Urothelium cell line (cell line): ENCODE measurements at regions not wholly inside any gene's neighbourhood (a gene's known extent, or its start where the extent isn't known, plus 50 kb on each side); places are given as distances from the start of the nearest gene placed in this dataset.
"Not testable (repeated sequence)": the region's sequence is repeated elsewhere in the genome, so short reads cannot be mapped to it uniquely, and the experiment has no call there.

Source experiments
- DNase-seq: peaks from one replicate; pipeline ENCODE4 v3.0.0; 2011; ENCODE audit warnings: low spot score, mixed read lengths
- FAIRE-seq: peaks from 2 replicates; lab custom pipeline; 2011; peaks lifted over from hg19 to GRCh38; lab: Jason Lieb, UNC

DNA sequence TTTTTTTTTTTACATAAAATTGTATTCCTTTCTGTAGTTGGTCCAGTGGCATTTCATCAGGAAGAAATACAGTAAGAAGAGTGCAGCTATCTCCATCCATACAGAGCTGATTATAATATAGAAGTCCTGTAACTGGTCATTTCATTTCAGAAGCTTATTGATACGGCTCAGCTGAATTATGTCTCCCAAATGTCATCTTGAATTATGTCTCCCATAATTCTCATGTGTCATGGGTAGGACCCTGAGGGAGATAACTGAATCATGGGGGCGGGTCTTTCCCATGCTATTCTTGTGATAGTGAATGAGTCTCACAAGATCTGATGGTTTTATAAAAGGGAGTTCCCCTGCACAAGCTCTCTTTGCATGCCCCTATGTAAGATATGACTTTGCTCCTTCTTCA, 492.9 kb downstream of the CHSY3 start:
- FAIRE-seq = no peak
- no peak for DNase-seq

DNA sequence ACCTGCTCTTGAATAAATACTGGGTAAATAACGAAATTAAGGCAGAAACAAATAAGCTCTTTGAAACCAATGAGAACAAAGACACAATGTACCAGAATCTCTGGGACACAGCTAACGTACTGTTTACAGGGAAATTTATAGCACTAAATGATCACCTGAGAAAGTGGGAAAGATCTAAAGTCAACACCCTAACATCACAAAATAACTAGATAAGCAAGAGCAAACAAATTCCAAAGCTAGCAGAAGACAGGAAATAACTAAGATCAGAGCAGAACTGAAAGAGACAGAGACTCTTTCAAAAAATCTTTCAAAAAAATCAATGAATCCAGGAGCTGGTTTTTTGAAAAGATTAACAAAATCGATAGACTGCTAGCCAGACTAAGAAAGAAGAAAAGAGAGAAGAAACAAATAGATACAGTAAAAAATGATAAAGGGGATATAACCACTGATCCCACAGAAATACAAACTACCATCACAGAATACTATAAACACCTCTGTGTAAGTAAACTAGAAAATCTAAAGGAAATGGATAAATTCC, 487.5 kb downstream of the CHSY3 start:
- DNase-seq, FAIRE-seq: not testable (repeated sequence)

DNA sequence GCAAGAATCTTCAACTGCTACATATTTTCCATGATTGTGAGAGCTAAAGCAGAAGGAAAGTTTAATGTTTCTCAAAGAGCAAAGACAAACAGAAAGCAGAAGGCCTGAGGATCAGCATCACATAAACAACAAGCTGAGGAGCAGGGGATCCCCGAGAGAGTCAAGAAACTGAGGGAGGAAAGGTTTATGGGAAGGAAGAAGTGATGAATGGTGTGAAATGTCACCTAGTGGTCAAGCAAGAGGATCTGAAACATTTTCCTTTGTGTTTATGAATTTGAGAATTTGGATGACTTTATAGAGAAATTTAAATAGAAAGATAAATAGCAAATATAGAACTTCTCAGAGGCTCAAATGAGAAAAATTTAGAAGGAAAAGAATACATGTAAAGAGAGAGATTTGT, 481.9 kb downstream of the CHSY3 start:
- FAIRE-seq (no peak), DNase-seq (no peak)

DNA sequence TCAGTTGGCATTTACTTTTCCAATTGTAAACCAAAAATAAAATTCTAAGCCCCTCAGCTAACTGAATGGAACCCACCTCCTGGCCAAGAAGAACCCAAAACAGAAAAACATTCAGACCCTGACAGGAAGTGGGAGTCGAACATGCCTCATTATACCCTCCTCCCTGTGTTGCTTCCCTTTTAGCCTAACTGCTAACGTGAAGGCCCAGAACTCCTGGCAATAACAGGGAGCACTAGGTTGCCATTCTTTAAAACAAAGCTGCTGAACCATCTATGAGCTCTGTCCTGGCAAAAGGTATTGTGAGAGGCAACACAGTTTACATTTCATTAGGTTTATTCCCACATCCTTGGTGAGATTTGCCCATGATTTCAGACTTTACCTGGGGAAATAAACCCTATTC, 481.4 kb downstream of the CHSY3 start:
- FAIRE-seq = no peak
- no peak for DNase-seq

DNA sequence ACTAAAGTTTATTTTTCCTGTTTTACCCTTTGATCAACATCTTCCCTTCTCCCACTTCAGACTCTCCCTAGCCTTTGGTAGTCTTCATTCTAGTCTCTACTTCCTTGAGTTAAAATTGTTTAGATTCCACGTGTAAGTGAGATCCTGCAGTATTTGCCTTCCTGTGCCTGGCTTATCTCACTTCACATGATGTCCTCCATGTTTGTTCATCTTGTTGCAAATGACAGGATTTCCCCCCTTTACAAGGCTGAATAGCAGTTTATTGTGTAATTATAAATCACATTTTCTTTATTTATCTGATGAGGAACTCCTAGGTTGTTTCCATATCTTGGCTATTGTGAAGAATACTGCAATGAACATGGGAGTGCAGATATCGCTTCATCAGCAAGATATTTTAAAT, 461.7 kb downstream of the CHSY3 start:
- DNase-seq = no peak
- no peak for FAIRE-seq

DNA sequence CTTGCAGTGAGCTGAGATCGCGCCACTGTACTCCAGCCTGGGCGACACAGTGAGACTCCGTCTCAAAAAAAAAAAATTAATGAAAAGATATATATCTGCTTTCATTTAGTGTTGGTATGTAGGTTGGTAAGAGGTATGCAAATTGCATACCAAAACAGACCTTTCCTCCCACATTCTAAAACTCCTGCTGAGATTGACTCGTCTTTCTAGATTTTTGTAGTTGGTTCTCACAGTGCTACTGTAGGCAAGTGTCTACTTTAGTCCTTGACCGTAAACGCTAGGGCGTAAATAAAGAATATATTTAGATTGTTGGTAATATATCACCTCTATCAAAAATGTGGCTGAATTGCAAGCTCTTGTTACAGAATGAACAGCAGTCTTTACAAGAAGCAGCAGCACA, 445.9 kb downstream of the CHSY3 start:
- FAIRE-seq (no peak), DNase-seq (no peak)

DNA sequence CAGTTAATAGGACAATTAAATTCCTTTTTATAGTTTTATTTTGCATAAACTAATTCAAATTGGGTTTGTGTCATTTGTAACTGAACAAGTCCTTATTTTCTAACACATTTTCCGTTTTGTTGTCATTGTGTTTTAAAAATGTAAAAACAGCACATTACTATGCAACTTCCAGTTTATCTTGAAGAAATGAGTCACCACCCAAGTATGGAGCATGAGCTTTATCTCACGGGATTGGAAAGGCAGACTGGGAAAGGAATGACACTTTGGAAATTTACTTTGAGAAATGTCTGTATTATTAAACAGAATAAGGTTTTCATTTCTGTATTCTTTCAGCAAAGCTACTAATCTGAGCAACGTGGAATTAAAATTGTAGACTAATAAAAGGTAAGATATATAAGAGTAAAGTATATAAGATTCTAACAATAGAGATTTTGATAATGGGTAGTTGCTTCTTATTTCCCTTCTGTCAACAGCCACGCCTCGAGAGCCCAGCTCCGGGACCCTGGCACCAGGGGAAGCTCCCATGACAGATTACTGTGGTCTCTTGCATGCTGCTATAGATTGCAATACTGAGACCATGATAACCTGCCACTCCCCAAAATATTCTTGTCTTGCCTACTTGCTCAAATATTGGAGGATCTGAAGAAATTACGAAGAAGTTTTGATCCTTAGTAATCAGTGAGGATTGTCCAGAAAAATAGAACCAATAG, 433.1 kb downstream of the CHSY3 start:
- DNase-seq = peak; percentile 47
- FAIRE-seq = no peak

DNA sequence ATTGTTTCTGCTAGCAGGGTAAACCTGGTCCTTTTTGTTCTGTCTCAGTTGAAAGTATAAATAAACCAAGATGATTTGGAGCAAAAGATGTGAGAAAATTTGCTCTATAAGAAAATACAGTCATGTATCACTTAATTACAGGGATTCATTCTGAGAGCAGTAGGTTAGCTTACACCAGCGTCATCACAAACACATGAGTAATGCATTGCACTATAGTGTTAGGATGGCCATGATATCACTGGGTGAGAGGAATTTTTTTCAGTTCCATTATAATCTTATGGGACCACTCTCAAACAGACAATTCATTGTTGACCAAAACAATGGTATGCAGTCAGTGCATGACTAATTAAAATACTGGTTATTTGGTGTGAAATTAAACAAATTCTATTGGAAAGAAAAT, 430.9 kb downstream of the CHSY3 start:
- peak; percentile 9 for FAIRE-seq

DNA sequence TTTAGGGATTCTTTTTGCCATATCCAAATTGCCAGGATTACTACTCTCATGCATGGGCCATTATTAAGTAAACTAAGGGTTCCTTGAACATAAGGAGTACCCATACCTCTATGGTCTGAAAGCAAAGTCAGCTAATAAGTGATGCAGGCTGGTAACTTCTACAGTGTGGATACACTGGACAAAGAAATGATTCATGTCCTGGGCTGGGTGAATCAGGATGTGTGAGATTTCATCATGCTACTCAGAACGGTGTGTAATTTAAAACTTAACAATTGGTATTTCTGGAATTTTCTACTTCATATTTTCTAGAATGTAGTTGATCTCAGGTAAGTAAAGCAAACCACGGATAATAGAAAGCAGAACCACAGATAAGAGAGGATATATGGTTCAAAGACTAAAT, 428.8 kb downstream of the CHSY3 start:
- FAIRE-seq = no peak
- peak; percentile 47 for DNase-seq

More for the DNA sequence above, 430.9 kb downstream of the CHSY3 start:
- no peak for DNase-seq

DNA sequence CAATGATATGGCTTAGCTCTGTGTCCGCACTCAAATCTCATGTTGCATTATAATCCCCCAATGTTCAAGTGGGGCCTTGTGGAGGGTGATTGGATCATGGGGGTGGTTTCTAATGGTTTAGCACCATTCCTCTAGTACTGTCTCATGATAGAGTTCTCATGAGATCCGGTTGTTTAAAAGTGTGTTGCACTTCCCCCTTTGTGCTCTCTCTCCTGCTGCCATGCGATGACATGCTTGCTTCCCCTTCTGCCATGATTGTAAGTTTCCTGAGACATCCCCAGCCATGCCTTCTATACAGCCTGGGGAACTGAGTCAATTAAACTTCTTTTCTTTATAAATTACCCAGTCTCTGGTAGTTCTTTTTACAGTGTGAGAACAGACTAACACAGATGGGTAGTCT, 427.1 kb downstream of the CHSY3 start:
- FAIRE-seq (no peak), DNase-seq (no peak)

DNA sequence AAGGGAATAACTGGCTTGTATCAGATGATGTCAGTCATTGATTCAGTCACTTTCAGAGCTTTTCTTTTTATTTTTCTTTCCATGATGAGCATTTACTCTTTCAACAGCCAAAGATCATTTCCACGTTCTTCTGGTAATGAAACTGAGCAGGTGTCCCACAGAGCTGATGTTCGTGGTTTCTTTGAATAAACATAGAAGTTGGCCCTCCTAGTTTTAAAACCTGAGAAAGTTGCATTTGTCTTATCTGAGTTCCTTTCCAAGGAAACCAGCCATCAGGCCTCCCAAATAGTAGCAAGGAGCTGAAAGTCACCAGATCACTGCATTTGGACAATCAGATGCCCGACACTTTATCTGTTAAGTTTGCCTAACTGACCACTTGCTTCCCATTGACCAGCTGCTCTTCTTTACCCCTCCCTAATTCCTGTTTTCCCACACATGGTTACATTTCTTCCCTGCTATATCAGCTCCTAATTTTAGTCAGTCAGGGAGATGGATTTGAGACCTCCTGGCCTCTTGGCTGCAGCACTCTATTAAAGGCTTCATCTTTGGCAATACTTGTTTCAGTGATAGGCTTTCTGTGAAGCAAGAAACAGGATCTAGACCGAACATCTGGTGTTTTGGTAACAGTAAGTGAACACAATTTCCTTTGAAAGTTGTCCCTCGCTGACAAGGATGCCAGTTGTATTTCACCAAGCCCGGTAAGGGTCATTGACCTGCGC, 420.8 kb downstream of the CHSY3 start:
- FAIRE-seq (no peak), DNase-seq (no peak)

DNA sequence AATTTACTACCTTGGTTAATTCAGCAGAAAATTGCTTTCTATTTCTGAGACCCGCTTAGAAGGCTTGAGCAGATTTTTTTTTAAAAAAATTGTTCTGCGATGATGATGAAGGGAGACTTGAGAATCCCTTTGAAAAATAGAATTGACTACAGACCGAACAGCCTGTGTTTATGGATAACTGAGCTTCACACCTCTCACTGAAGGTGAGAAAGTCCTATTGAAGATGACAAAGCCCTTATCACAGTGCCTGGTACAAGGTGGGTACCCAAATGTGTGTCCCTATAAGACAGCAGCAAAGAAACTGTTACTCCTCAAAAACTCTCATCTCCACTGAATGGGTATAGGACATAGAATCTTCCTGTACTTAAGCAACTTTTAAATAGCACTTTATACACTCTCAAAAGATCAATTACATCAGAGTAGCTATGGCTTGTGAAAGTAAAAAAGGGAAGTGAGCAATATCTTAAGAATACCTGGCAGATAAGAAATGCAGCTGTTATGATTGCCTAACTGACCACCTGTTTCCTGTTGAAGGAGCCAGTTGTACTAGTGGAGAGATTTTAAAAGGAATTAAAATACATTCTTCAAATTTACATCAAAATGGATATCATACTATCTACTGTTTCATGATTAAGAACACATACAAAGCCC, 419.7 kb downstream of the CHSY3 start:
- DNase-seq = no peak
- FAIRE-seq = no peak

DNA sequence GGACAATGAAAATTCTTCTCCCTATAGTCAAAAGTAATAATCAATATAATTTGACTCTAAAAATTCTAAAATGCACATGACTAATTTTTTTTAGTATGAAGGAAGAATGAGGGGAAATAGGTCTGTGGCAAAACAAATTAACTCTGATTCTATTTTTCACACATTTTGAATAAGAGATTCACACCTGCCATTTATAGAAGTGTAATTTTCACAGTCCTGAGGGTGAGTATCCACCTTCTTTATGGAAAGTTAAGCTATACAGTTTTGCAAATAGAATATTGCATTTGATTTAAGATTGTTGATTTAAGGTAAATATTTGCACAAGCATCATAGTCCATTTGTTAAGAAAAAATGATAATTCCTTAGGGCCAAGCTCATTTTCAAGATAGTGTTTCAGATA, 417.7 kb downstream of the CHSY3 start:
- no peak for FAIRE-seq
- DNase-seq = no peak

DNA sequence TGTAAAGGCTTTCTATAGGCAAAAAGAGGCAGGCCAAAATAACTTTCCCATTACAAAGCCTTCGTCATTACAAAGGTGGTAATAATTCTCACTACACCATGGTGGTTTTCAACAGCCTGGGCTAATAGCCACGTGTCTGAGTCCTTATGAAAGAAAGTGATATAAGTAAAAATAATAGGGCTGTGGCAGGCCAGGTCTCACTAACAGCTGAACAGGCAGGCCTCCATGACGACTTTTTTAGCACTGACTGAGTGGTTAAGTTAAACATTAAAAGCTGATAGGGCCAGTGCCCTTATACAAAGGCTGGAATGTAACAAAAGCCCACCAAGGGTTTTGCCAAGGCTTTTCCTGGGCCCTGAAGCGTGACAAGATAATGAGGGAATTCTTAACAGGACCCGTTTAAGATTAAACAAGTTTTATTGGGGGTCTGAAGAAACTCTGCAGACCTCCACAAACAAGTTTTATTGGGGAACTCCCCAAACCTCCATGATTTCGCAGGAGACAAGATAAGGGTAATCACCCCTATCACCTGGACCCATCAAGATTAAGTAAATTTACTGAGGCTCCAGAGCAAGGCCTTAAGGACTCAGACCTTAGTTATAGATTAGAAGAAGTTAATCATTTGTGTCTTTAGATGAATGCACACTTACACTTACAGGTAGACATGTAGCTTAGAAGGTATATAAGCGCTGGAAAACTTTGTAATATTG, 412.9 kb downstream of the CHSY3 start:
- FAIRE-seq = no peak
- DNase-seq = no peak

DNA sequence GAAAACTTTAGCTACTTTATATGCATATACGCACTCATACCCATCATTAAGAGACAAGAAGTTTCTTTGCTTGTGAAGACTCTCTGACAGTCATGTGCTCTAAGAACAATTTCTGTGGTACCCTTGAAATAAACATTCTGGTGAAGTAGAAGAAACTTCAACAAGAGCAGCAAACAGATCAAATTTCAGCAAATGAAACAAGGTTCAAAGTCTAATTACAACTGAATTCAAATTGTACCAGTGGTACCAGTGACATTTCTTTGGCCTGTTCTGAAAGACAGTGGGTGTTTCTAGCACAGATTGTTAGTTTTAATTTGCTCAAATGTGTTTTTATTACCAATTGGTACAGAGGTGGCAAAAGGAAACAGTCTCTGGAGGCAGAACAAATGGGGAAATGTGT, 391.0 kb downstream of the CHSY3 start:
- FAIRE-seq (no peak), DNase-seq (no peak)

DNA sequence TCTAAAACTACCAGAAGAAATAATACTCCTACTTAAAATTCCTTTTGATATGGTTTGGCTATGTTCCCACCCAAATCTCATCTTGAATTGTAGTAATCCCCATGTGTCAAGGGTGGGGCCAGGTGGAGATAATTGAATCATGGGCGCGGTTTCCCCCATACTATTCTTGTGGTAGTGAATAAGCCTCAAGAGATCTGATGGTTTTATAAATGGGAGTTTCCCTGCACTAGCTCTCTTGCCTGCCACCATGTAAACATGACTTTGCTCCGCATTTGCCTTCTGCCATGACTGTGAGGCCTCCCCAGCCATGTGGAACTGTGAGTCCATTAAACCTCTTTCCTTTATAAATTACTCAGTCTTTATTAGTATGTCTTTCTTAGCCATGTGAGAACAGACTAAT, 390.5 kb downstream of the CHSY3 start:
- not testable (repeated sequence) for DNase-seq, FAIRE-seq

DNA sequence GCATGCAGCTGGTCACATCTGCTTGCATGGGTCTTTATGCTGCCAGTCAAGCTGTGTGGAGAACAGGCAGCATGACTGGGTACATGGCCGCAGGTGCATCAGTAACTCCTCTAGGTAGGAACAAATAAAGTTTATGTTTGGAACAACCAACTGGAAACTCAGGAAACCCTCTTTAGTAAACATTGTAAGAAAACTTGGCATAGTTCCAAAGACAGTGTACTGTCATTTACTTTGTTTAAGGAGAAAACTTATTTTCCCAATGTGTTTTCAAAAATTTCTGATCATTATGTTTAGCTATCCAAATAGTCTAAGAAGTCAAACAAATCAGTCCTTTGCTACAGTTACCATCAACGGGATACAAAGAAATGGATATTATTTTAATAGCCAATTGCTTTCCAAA, 386.0 kb downstream of the CHSY3 start:
- DNase-seq (no peak), FAIRE-seq (no peak)

DNA sequence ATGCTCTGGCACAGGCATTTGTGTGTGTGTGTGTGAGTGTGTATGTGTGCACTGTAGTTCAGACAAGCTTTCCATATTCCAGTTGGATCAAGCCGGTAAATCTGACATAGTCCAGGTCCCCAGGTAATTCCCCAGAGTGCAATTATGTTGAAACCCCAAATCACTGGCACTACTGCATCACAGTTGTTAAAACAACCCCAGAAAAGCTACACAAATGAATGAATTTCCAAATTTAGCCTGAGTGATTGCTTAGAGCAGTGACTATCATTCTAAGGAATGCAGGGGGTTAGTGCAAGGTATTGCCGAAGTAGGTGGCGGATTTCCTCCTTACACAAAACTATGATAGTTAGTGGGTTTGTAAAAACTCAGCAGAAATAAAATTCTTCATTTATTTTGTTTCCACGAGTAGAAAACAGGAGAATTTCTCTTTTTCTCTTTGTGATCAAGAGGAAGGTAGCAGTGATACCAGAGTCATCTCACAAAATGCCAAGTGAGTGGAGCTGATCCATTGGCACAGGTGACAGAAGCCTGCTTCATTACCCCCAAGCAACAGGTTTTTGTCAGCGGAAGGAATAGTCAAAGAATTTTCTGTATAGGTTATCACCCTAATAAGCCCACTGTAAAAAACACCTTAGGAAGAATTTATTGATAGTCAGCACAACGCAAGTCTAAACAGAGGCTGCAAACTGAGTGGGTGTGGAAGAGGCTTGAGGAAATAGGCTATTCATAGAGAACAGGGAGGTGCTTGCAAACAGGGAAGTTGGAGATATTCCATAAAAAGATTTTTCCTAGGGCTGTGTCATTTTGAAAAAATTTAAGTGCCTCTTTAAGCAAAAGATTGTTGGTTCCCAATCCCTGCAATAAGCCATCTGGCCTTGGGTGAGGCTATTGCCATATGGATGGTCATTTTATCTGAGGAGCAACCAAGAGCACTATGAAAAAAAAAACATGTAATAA, 385.1 kb downstream of the CHSY3 start:
- DNase-seq (peak; percentile 65), FAIRE-seq (no peak)

DNA sequence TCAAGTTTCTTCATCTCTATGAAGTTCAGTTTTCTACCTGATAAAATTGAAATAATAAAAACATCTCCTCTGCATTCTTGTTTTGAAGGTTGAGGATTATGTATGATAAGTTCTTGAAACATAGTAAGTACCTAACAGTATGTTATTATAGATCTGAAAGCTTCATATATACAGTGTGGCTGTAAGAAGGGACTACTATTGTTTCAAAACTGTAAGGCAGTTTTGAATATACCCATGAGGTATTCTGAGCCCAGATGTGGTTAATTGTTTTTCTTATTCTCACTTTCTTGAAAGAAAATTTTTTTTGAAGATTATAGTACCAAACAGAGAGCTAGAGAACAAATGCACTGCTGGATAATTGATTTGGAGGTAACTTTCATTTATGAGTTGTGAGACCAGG, 383.2 kb downstream of the CHSY3 start:
- no peak for FAIRE-seq
- no peak for DNase-seq

DNA sequence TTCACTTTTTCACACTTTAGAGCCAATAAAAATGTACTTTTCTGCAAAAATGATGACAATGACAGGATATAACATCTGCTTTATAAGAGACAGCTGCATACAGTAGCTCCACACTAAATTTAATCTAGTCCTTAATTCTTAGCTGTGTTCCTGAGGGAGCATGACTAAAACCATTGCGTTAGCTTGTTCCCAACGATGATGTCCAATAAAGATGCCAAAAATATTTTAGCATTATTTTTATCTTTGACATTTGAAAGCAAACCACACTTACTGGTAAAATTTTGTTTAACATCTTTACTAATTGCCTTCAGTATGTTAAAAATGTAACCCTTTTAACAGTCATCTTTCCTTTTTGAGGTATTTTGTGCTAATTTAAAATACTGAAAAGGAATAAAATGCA, 382.7 kb downstream of the CHSY3 start:
- FAIRE-seq (no peak), DNase-seq (no peak)
